ENCODE measurements at regions not wholly inside any gene's neighbourhood (a gene's known extent, or its start where the extent isn't known, plus 50 kb on each side); places are given as distances from the start of the nearest gene placed in this dataset.
A peak's percentile ranks its signal among the peaks of the same experiment; 100 is the strongest.

- intact Hi-C loops (cut with micrococcal nuclease): no loop called here
- DNase-seq: no peak
- no peak overlapping the region for H3K4me3 Mint-ChIP-seq
- ChIA-PET POLR2A (ENCODE audit: partially characterized antibody) (no interaction called here), CTCF (ENCODE audit: partially characterized antibody) (interaction anchor here (0.7 kb wide), 1 partner anchor 509 kb away, joined by 3 read pairs; no protein-coding TSS in a partner anchor)
- H3K9me3 Mint-ChIP-seq: peaks cover 0 to 21% (median 5%) of the 10 kb centered on the region in 8 donors
- no peaks in the 10 kb centered on the region for H3K9me3 ChIP-seq (ENCODE audit: control insufficient read depth in 1 of 2, low read length in 2 of 2)
- H3K36me3 ChIP-seq (ENCODE audit: insufficient read depth, low read length): no peaks in the 10 kb centered on the region
- H3K27me3 Mint-ChIP-seq: no peaks in the 10 kb centered on the region
- no peak overlapping the region for H3K27ac ChIP-seq (ENCODE audit: low read depth, low read length)
- no peak overlapping the region for H3K4me3 ChIP-seq (ENCODE audit: low read length in 2 of 2)
- H3K27me3 ChIP-seq (ENCODE audit: insufficient read depth, low read length): no peaks in the 10 kb centered on the region
- H3K36me3 Mint-ChIP-seq: peaks cover 0 to 3% of the 10 kb centered on the region in 2 donors
- H3K4me1 Mint-ChIP-seq: no peaks in the 10 kb centered on the region
- H3K27ac Mint-ChIP-seq: no peak overlapping the region
- H3K4me1 ChIP-seq (ENCODE audit: insufficient read depth, low read length): no peaks in the 10 kb centered on the region
These were observed 288.4 kb upstream of the JARID2 start for GRCh38 chr6:14957355-14958059.

GRCh38 chr6:14959324-14959885 is 286.5 kb upstream of the JARID2 start:
- ChIA-PET CTCF (ENCODE audit: partially characterized antibody) (no interaction called here), POLR2A (ENCODE audit: partially characterized antibody) (no interaction called here)
- Histone ChIP-seq H3K27ac (ENCODE audit: low read depth, low read length) (no peak overlapping the region), H3K36me3 (ENCODE audit: insufficient read depth, low read length) (no peaks in the 10 kb centered on the region), H3K27me3 (ENCODE audit: insufficient read depth, low read length) (no peaks in the 10 kb centered on the region), H3K4me3 (ENCODE audit: low read length in 2 of 2) (no peak overlapping the region), H3K4me1 (ENCODE audit: insufficient read depth, low read length) (no peaks in the 10 kb centered on the region), H3K9me3 (ENCODE audit: control insufficient read depth in 1 of 2, low read length in 2 of 2) (no peaks in the 10 kb centered on the region)
- H3K4me1 Mint-ChIP-seq: no peaks in the 10 kb centered on the region
- H3K27ac Mint-ChIP-seq: no peak overlapping the region
- H3K9me3 Mint-ChIP-seq: peaks cover 0 to 16% (median 5%) of the 10 kb centered on the region in 8 donors
- H3K4me3 Mint-ChIP-seq: no peak overlapping the region
- H3K36me3 Mint-ChIP-seq: peaks cover 0 to 3% of the 10 kb centered on the region in 2 donors
- intact Hi-C loops (cut with micrococcal nuclease): no loop called here
- no peaks in the 10 kb centered on the region for H3K27me3 Mint-ChIP-seq
- no peak for DNase-seq

GRCh38 chr6:14964556-14965270 is 281.2 kb upstream of the JARID2 start:
- ChIA-PET POLR2A (ENCODE audit: partially characterized antibody) (no interaction called here), CTCF (ENCODE audit: partially characterized antibody) (no interaction called here)
- Mint-ChIP-seq H3K36me3 (no peaks in the 10 kb centered on the region), H3K9me3 (peaks cover 0 to 8% (median 4%) of the 10 kb centered on the region in 8 donors), H3K27me3 (no peaks in the 10 kb centered on the region), H3K4me3 (no peak overlapping the region), H3K4me1 (no peaks in the 10 kb centered on the region), H3K27ac (no peak overlapping the region)
- no peaks in the 10 kb centered on the region for H3K36me3 ChIP-seq (ENCODE audit: insufficient read depth, low read length)
- H3K27ac ChIP-seq (ENCODE audit: low read depth, low read length): no peak overlapping the region
- H3K4me3 ChIP-seq (ENCODE audit: low read length in 2 of 2): no peak overlapping the region
- no peaks in the 10 kb centered on the region for H3K27me3 ChIP-seq (ENCODE audit: insufficient read depth, low read length)
- no peaks in the 10 kb centered on the region for H3K9me3 ChIP-seq (ENCODE audit: control insufficient read depth in 1 of 2, low read length in 2 of 2)
- intact Hi-C loops (cut with micrococcal nuclease): no loop called here
- H3K4me1 ChIP-seq (ENCODE audit: insufficient read depth, low read length): no peaks in the 10 kb centered on the region
- DNase-seq: no peak

GRCh38 chr6:14965424-14966075 is 280.3 kb upstream of the JARID2 start:
- Histone ChIP-seq H3K9me3 (ENCODE audit: control insufficient read depth in 1 of 2, low read length in 2 of 2) (no peaks in the 10 kb centered on the region), H3K27ac (ENCODE audit: low read depth, low read length) (no peak overlapping the region), H3K36me3 (ENCODE audit: insufficient read depth, low read length) (no peaks in the 10 kb centered on the region), H3K4me1 (ENCODE audit: insufficient read depth, low read length) (no peaks in the 10 kb centered on the region), H3K4me3 (ENCODE audit: low read length in 2 of 2) (no peak overlapping the region), H3K27me3 (ENCODE audit: insufficient read depth, low read length) (no peaks in the 10 kb centered on the region)
- Mint-ChIP-seq H3K4me3 (no peak overlapping the region), H3K36me3 (no peaks in the 10 kb centered on the region), H3K27me3 (no peaks in the 10 kb centered on the region), H3K4me1 (no peaks in the 10 kb centered on the region), H3K27ac (peak overlapping the region in 1 of 7 donors; percentile 15), H3K9me3 (peaks cover 0 to 8% (median 4%) of the 10 kb centered on the region in 8 donors)
- no peak for DNase-seq
- ChIA-PET CTCF (ENCODE audit: partially characterized antibody) (no interaction called here), POLR2A (ENCODE audit: partially characterized antibody) (no interaction called here)
- intact Hi-C loops (cut with micrococcal nuclease): no loop called here

- no peak overlapping the region for H3K27ac ChIP-seq (ENCODE audit: low read depth, low read length)
- no peak overlapping the region for H3K27ac Mint-ChIP-seq
- H3K4me1 Mint-ChIP-seq: no peaks in the 10 kb centered on the region
- H3K27me3 ChIP-seq (ENCODE audit: insufficient read depth, low read length): no peaks in the 10 kb centered on the region
- H3K36me3 Mint-ChIP-seq: no peaks in the 10 kb centered on the region
- no peak for DNase-seq
- CTCF ChIA-PET (ENCODE audit: partially characterized antibody): no interaction called here
- POLR2A ChIA-PET (ENCODE audit: partially characterized antibody): no interaction called here
- H3K9me3 Mint-ChIP-seq: peaks cover 0 to 8% (median 4%) of the 10 kb centered on the region in 8 donors
- H3K9me3 ChIP-seq (ENCODE audit: control insufficient read depth in 1 of 2, low read length in 2 of 2): no peaks in the 10 kb centered on the region
- no peaks in the 10 kb centered on the region for H3K36me3 ChIP-seq (ENCODE audit: insufficient read depth, low read length)
- no peaks in the 10 kb centered on the region for H3K4me1 ChIP-seq (ENCODE audit: insufficient read depth, low read length)
- H3K4me3 ChIP-seq (ENCODE audit: low read length in 2 of 2): no peak overlapping the region
- H3K27me3 Mint-ChIP-seq: no peaks in the 10 kb centered on the region
- no peak overlapping the region for H3K4me3 Mint-ChIP-seq
- intact Hi-C loops (cut with micrococcal nuclease): no loop called here
These were observed 279.6 kb upstream of the JARID2 start for GRCh38 chr6:14966096-14966905.

GRCh38 chr6:14966906-14967711 is 278.8 kb upstream of the JARID2 start:
- intact Hi-C loops (cut with micrococcal nuclease): no loop called here
- ChIA-PET CTCF (ENCODE audit: partially characterized antibody) (interaction anchor here (0.6 kb wide), 1 partner anchor 31 kb away, joined by 6 read pairs; no protein-coding TSS in a partner anchor), POLR2A (ENCODE audit: partially characterized antibody) (no interaction called here)
- H3K27me3 Mint-ChIP-seq: no peaks in the 10 kb centered on the region
- Histone ChIP-seq H3K36me3 (ENCODE audit: insufficient read depth, low read length) (no peaks in the 10 kb centered on the region), H3K27ac (ENCODE audit: low read depth, low read length) (no peak overlapping the region), H3K4me3 (ENCODE audit: low read length in 2 of 2) (no peak overlapping the region), H3K9me3 (ENCODE audit: control insufficient read depth in 1 of 2, low read length in 2 of 2) (no peaks in the 10 kb centered on the region), H3K4me1 (ENCODE audit: insufficient read depth, low read length) (no peaks in the 10 kb centered on the region), H3K27me3 (ENCODE audit: insufficient read depth, low read length) (no peaks in the 10 kb centered on the region)
- H3K9me3 Mint-ChIP-seq: peaks cover 0 to 8% (median 4%) of the 10 kb centered on the region in 8 donors
- H3K4me3 Mint-ChIP-seq: no peak overlapping the region
- no peaks in the 10 kb centered on the region for H3K36me3 Mint-ChIP-seq
- DNase-seq: no peak
- H3K4me1 Mint-ChIP-seq: no peaks in the 10 kb centered on the region
- peak overlapping the region in 1 of 7 donors; percentile 53 for H3K27ac Mint-ChIP-seq
